SU-DHL-6 (cell line): ENCODE measurements at regions not wholly inside any gene's neighbourhood (a gene's known extent, or its start where the extent isn't known, plus 50 kb on each side); places are given as distances from the start of the nearest gene placed in this dataset.

Source experiments
- EZH2phosphoT487 ChIP-seq: fragments of 200-600 bp; sonication (generic), shearing (Covaris generic); conservative IDR thresholded peaks from 2 replicates; pipeline ENCODE4 v1.6.1; 2018; ENCODE audit warnings: mild to moderate bottlenecking, antibody characterized with exemption, low read length, moderate library complexity, mixed read lengths
- TF ChIP-seq, protein P1 (sequence below): fragments of 200-600 bp; sonication (generic); IDR thresholded peaks from one replicate; pipeline ENCODE4 v1.5.1; 2017; ENCODE audit warnings: antibody characterized with exemption, mild to moderate bottlenecking, low read length, moderate library complexity; ENCODE audit not compliant: insufficient read depth, poor library complexity, severe bottlenecking

DNA sequence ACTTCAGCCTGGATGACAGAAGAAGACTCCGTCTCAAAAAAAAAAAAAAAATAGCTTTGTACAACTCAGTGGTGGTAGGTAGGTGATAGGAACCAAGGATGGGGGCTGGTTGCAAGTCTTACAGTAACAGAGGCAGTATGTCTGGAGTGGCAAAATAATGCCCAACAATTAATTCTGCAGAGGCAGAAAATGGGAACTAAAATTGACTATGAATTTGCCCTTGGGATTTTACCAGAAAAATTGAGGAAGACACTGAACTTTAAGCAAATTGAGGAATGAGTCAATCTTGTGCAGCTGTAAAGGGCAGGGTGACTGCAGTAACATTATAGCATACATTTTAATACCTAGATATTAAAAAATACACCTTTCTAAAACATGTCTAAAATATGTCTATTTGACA lies 116.1 kb upstream of the FOXN2 start:
- TF ChIP-seq, protein P1, sequence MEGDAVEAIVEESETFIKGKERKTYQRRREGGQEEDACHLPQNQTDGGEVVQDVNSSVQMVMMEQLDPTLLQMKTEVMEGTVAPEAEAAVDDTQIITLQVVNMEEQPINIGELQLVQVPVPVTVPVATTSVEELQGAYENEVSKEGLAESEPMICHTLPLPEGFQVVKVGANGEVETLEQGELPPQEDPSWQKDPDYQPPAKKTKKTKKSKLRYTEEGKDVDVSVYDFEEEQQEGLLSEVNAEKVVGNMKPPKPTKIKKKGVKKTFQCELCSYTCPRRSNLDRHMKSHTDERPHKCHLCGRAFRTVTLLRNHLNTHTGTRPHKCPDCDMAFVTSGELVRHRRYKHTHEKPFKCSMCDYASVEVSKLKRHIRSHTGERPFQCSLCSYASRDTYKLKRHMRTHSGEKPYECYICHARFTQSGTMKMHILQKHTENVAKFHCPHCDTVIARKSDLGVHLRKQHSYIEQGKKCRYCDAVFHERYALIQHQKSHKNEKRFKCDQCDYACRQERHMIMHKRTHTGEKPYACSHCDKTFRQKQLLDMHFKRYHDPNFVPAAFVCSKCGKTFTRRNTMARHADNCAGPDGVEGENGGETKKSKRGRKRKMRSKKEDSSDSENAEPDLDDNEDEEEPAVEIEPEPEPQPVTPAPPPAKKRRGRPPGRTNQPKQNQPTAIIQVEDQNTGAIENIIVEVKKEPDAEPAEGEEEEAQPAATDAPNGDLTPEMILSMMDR: no peak
- no peak for TF ChIP-seq EZH2phosphoT487
